Upper lobe of left lung (tissue), 6 donors: ENCODE measurements at regions not wholly inside any gene's neighbourhood (a gene's known extent, or its start where the extent isn't known, plus 50 kb on each side); places are given as distances from the start of the nearest gene placed in this dataset.

ENCODE experiments used
- ATAC-seq, 2 donors: fragments of 200-7000 bp; cut with Tn5 transposase; one replicate each; pipeline ENCODE4 v1.9.1; 2022; ENCODE audit warnings: mild to moderate bottlenecking in 2 of 2, moderate library complexity in 2 of 2; ENCODE audit not compliant: low FRiP score in 2 of 2
- DNase-seq, 2 donors: peaks; one replicate each; pipeline ENCODE4 v3.0.0-alpha.2; 2019 to 2020
- H3K27ac ChIP-seq, 4 donors: fragments of 200-600 bp; sonication (generic); one replicate each; pipeline ENCODE4 v1.5.1; 2016 to 2019
- H3K27me3 ChIP-seq, 4 donors: fragments of 200-600 bp; sonication (generic); one replicate each; pipeline ENCODE4 v1.5.1; 2017 to 2019
- H3K36me3 ChIP-seq, 4 donors: fragments of 200-600 bp; sonication (generic); one replicate each; pipeline ENCODE4 v1.5.1; 2016 to 2019
- H3K4me1 ChIP-seq, 4 donors: fragments of 200-600 bp; sonication (generic); one replicate each; pipeline ENCODE4 v1.5.1; 2018 to 2019
- H3K4me3 ChIP-seq, 4 donors: fragments of 200-600 bp; sonication (generic); one replicate each; pipeline ENCODE4 v1.5.1; 2017 to 2019; ENCODE audit warnings: mild to moderate bottlenecking in 2 of 4, moderate library complexity in 1 of 4
- H3K9me3 ChIP-seq, 4 donors: fragments of 200-600 bp; sonication (generic); one replicate each; pipeline ENCODE4 v1.5.1; 2018 to 2019
- CTCF ChIP-seq, 6 experiments: fragments of 450-650 bp in 4 of 6; fragments of 200-600 bp in 2 of 6; sonication (generic) in 2 of 6; IDR thresholded peaks; one replicate each; pipeline ENCODE4 v1.5.1; 2016 to 2019; ENCODE audit warnings: antibody characterized with exemption in 6 of 6
- EP300 ChIP-seq, 4 donors: sonication (generic); formaldehyde crosslinking; IDR thresholded peaks; one replicate each; pipeline ENCODE4 v1.5.1; 2017; ENCODE audit warnings: antibody characterized with exemption in 4 of 4, control low read depth in 2 of 4
- POLR2A ChIP-seq, 4 donors: fragments of 450-650 bp; IDR thresholded peaks; one replicate each; pipeline ENCODE4 v1.5.1; 2016 to 2017; ENCODE audit warnings: antibody characterized with exemption in 4 of 4, mild to moderate bottlenecking in 2 of 4
- POLR2AphosphoS5 ChIP-seq, 2 donors: sonication (generic); formaldehyde crosslinking; IDR thresholded peaks; one replicate each; pipeline ENCODE4 v1.5.1; 2017; ENCODE audit warnings: antibody characterized with exemption in 2 of 2
- WGBS, 2 donors: methylation state at CpG; one replicate each; pipeline ENCODE4 v1.1.5; 2017 to 2018; 5-methylcytosine and 5-hydroxymethylcytosine counted together
- donor health status: DM: no; HTN: no; CAD: no; lungs with moderate emphysema.
- donor health status: DM: no; HTN: yes; CAD: no; lungs with severe emphysema.

DNA sequence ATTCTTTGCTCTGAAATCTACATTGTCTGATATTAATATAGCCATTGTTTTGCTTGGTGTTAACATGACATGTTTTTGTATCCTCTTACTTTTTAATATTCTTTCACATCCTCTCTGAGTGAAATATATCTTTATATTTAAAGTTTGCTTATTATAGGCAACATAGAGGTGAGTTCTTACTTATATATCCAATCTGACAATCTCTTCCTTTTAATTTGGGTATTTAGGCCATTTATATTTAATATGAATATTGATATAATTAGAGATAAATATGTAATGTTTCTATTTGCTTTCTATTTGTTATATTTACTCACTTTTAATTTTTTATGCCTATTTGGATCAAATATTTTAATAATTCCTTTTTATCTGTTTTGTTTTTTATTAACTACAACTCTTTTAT is 554.1 kb upstream of the SALL1 start:
- ATAC-seq = no peak
- no peaks in the 10 kb centered on the region for H3K27me3 ChIP-seq
- H3K36me3 ChIP-seq = no peaks in the 10 kb centered on the region
- TF ChIP-seq CTCF (IDR thresholded peaks at IDR 0.05) (no peak), EP300 (IDR thresholded peaks at IDR 0.05) (no peak), POLR2AphosphoS5 (IDR thresholded peaks at IDR 0.05) (no peak), POLR2A (IDR thresholded peaks at IDR 0.05) (no peak)
- peaks cover 0 to 9% (median 2%) of the 10 kb centered on the region in 4 donors for H3K9me3 ChIP-seq
- no peak overlapping the region for H3K4me3 ChIP-seq
- DNase-seq = no peak
- no peaks in the 10 kb centered on the region for H3K4me1 ChIP-seq
- no peak overlapping the region for H3K27ac ChIP-seq

DNA sequence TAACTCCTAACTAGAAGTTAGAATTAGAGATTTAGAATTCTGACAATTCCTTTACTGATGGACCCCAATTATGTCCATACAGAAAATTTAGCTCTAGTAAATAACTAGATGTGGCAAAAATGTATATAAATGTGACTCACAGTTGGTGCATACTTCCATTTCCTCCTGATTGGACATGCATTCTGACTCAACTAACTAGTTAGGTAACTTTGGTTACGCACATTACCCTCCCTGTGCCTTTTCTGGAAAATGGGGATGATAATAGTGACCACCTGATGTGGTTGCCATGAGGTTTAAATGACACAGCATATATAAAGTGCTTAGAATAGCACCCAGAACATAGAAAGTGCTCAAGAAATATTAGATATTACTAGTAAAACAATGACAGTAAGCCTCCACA is 550.0 kb upstream of the SALL1 start:
- no peak for DNase-seq
- Histone ChIP-seq H3K9me3 (peaks cover 0 to 9% (median 1%) of the 10 kb centered on the region in 4 donors), H3K27ac (no peak overlapping the region), H3K4me1 (no peaks in the 10 kb centered on the region), H3K36me3 (no peaks in the 10 kb centered on the region), H3K27me3 (no peaks in the 10 kb centered on the region), H3K4me3 (no peak overlapping the region)
- no peak for ATAC-seq
- no peak for TF ChIP-seq EP300 (IDR thresholded peaks at IDR 0.05)
- TF ChIP-seq POLR2AphosphoS5 (IDR thresholded peaks at IDR 0.05) = no peak
- no peak for TF ChIP-seq POLR2A (IDR thresholded peaks at IDR 0.05)
- TF ChIP-seq CTCF (IDR thresholded peaks at IDR 0.05) = no peak
- 90 to 92% methylated on average over 1 of the region's 1 CpG for WGBS, 2 donors

- no peak for TF ChIP-seq POLR2AphosphoS5 (IDR thresholded peaks at IDR 0.05)
- no peak for TF ChIP-seq EP300 (IDR thresholded peaks at IDR 0.05)
- no peak for TF ChIP-seq CTCF (IDR thresholded peaks at IDR 0.05)
- no peak for TF ChIP-seq POLR2A (IDR thresholded peaks at IDR 0.05)
- no peak overlapping the region for H3K27ac ChIP-seq
Observed at GRCh38 chr16:51699686-51700396, 548.8 kb upstream of the SALL1 start.

DNA sequence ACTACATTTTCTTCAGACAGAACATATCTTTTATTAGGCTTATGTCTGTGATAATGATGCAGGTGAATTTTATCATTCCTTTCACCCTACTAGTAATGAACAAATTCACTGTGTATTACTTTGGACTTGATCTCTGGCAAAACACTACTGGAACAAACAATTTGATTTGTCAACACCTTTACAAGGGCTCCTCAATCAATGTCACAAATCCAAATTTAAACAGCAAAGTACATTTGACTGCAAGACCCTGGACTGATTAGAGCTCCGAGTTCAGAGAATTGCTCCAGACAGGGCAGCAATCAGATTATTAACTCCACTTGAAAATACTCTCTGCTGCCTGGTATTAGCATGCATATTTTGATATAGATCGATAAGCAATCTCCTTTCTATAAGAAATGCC is 547.6 kb upstream of the SALL1 start:
- WGBS, 2 donors = 63 to 71% methylated on average over 2 of the region's 2 CpGs
- no peak for ATAC-seq
- no peak overlapping the region for H3K4me3 ChIP-seq

More at GRCh38 chr16:51699686-51700396, 548.8 kb upstream of the SALL1 start:
- no peaks in the 10 kb centered on the region for H3K27me3 ChIP-seq
- WGBS, 2 donors = 73 to 76% methylated on average over 5 of the region's 5 CpGs
- no peak for DNase-seq
- ATAC-seq = no peak
- no peaks in the 10 kb centered on the region for H3K4me1 ChIP-seq
- no peak overlapping the region for H3K4me3 ChIP-seq
- no peaks in the 10 kb centered on the region for H3K36me3 ChIP-seq
- peaks cover 0 to 4% (median 0%) of the 10 kb centered on the region in 4 donors for H3K9me3 ChIP-seq

More for the DNA sequence above, 547.6 kb upstream of the SALL1 start:
- Histone ChIP-seq H3K36me3 (no peaks in the 10 kb centered on the region), H3K4me1 (no peaks in the 10 kb centered on the region), H3K27ac (no peak overlapping the region), H3K27me3 (no peaks in the 10 kb centered on the region), H3K9me3 (peaks cover 0 to 4% (median 0%) of the 10 kb centered on the region in 4 donors)
- DNase-seq = no peak
- TF ChIP-seq EP300 (IDR thresholded peaks at IDR 0.05) = no peak
- no peak for TF ChIP-seq POLR2A (IDR thresholded peaks at IDR 0.05)
- no peak for TF ChIP-seq CTCF (IDR thresholded peaks at IDR 0.05)
- no peak for TF ChIP-seq POLR2AphosphoS5 (IDR thresholded peaks at IDR 0.05)
